OCI-M1 (cell line): ENCODE measurements at regions not wholly inside any gene's neighbourhood (a gene's known extent, or its start where the extent isn't known, plus 50 kb on each side); places are given as distances from the start of the nearest gene placed in this dataset.

ENCODE experiments used
- DNase-seq: peaks from one replicate; lab custom pipeline; 2025; lab: John Stamatoyannopoulos, UW

DNA sequence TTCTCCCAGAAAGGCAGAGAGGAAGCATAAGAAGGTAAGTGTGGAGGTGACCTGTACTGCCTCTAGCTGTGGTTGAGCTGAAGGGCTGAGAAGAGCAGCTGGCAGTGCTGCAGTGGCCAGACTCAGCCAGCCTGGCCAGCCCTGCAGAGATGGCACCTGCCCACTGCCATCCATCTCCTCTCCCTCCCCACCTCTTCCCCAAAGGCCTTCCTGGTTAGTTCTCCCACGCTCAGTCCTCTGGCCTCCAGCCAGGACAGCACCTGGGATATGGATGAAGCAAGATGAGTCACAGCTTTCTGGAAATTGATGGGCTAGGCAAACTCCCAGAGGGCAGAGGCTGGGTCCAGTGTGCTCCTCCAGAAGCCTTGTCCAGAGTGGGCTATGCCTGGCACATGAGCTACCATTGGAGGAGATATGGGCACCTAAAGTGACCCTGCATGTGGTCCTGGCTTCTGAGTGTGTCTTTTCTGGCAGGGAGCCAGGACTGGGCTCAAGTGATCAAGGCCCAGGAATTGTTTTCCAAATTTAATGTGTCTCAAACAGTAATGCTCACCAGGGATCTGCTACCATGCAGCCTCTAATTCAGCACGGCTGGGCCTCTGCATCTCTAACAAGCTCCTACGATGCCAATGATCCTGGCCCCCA, 81.0 kb upstream of the CACUL1 start:
- DNase-seq = no peak

DNA sequence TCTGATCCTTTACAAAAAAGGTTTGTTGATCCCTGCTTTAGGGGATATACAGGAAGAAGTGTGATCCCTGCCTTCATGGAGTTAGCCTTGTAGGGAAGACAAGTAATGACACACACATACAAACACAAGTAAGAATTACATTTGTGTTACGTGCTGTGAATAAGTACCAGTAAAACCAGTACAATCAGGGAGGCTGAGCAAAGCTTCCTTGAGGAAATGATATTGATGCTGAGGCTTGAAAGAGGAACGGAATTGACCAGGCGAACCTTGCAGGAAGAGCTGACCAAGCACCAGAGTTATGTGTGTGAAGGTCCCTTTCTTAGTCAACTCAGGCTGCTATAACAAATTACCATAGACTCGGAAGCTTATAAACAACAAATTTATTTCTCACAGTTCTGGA, 83.6 kb upstream of the CACUL1 start:
- no peak for DNase-seq

DNA sequence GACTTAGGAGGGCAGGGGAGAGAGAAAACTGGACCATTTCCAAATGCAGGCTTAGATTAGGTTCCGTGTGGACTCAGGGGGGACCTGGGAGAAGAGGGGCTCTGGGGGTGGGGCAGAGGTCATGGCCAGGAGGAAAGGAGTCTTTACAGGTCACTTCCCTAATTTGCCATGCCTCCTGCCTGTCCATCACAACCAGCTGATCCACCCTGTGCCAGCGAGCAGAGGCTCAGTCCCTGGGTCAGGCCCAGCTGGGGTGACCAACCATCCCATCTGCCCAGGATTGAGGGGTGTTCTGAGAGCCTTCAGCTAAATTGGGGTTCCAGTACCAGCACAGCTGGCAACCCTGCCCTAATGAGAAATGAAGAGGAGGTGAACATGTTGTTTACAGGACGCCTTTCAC, 84.6 kb upstream of the CACUL1 start:
- no peak for DNase-seq

DNA sequence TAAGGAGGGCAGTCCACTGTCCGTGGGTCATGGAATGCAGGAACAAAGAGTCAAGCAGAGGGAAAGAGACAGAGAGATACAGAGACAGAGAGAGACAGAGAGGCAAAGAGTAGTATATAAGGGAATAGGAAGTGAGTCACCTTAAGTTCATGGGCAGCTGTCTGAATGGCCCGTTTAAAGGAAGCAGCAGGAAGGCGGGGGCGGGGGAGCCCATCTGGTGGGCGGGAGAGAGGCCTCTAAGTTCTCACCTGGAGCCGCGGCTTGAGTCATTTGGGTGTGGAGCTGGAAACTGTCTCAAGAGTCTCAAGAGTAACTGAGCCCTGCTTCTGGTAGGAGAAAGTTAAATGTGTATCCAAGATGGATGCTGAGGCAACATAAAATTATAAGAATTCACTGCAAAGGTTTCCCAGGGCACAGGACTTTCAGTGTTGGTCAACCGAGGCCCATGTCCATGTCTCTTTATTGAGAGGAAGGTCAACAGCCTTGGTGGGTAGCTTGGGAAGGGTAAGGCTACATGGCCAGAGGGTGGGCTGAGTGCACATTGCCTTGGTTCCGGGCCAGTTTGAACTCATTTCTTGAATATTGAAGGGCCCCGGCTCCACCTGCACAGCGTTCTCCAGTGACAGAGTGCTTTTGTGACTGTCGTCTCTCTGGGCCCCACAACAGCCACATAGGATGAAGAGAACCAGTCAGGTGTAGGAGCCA, 85.5 kb upstream of the CACUL1 start:
- DNase-seq = no peak

DNA sequence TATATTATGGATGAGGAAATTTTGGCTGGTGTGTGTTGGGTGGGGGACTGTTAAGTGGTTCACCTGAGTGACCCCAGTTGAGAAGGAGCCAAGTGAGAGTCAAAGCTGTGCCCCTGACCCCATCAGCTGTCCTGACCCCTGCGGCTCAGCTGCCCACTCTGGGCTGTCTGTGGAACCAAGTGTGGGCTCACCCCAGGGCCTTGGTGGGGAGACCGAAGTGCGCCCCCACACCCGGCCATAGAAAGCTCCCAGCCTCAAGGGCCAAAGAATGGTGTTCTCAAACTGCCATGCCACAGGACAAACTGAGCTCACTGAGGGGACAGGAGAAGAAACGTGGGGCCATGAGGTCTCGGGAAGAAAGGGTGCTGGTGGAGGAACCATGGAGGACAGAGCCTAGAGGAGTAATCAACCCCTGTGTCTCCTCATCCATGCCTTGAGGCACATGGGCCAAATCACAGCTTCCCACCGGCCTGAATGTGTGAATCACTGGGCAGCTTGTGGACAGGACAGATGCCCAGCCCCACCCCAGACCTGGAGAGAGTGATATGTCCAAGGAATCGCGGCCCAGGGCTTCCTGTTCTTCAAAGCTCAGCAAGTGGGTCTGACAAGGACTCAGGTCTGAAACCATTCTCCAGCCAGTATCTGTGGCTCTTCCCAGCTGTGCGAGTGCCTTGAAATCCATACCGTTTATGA, 86.2 kb upstream of the CACUL1 start:
- no peak for DNase-seq

DNA sequence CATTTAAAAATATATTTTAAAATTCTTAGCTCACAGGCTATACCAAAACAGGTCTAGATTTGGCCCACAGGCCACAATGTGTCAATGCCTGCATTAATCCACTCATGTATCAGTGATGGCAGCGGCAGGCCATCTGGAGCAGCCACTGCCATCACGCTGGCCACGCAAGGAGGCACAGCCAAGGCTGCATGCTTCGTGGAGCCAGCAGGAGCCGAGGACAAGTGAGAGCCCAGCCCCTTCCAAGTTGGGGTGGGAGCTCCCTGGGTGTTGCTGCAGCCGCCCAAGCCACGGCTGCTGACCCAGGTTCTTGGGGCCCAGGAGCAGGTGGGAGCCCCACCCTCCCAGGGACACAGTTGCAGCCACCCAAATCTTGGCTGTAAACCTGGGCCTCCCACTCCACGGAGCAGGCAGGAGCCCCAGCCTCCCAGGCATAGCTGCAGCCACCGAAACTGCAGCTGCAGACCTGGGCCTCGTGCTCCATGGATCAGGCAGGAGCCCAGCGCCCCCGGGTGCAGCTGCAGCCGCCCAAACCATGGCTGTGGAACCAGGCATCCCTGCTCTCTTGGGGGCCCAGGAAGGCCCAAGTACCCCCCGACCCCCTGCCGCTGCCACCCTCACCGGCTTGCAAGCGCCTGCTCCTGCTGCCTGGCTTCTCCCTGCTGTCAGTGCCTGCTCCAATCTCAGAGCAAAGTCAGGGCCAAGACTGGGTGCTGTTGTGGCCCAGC, 87.3 kb upstream of the CACUL1 start:
- DNase-seq = no peak

DNA sequence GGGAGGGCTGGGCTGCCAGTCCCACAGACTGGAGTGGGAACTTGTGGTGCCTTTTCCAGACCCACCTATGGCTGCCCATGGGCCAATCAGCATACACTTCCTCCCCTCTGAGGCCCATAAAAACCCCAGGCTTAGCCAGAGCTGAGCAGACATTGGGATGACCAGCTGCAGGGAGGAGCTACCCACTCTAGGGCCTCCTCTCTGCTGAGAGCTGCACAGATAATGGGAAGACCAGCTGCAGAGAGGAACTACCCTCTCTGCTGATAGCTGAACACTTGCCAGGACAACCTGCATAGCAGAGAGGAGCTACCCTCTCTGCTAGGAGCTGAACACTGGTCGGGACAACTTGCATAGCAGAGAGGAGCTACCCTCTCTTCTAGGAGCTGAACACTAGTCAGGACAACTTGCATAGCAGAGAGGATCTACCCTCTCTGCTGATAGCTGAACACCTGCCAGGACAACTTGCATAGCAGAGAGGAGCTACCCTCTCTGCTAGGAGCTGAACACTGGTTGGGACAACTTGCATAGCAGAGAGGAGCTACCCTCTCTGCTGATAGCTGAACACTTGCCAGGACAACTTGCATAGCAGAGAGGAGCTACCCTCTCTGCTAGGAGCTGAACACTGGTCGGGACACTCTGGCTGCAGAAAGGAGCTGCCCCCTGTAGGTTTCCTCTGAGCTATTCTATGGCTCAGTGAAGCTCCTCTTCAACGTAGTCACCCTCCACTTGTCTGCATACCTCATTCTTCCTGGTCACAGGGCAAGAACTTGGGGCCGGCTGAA, 88.3 kb upstream of the CACUL1 start:
- DNase-seq = peak; percentile 7

DNA sequence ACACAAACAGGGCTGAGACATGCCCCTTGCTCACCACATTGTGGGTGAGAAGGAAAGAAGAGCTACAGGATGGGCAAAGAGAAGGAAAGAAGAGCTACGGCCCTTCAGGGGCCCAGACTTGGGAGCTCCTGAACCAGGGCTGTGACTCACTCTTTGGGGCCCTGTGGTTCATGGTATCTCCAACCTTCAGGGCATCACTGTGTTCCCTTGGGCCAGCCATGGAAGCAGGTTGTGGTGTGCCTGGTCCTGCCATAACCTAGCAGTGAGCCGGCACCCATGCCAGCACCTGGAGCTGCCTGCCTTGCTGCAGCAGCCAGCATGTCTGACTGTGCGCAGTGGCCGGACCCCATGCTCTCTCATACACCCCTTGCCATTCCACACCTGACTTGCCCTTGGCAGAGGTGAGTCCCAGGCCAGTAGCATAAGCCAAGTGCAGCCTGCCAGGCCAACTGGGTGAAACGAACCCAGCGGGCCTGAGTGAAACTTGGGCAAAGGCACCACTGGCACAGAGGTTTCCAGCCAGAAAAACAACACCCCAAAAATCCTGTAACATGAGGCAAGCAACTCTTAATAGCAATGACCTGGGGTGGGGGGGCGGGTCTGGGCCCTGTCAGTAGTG, 89.0 kb upstream of the CACUL1 start:
- no peak for DNase-seq

DNA sequence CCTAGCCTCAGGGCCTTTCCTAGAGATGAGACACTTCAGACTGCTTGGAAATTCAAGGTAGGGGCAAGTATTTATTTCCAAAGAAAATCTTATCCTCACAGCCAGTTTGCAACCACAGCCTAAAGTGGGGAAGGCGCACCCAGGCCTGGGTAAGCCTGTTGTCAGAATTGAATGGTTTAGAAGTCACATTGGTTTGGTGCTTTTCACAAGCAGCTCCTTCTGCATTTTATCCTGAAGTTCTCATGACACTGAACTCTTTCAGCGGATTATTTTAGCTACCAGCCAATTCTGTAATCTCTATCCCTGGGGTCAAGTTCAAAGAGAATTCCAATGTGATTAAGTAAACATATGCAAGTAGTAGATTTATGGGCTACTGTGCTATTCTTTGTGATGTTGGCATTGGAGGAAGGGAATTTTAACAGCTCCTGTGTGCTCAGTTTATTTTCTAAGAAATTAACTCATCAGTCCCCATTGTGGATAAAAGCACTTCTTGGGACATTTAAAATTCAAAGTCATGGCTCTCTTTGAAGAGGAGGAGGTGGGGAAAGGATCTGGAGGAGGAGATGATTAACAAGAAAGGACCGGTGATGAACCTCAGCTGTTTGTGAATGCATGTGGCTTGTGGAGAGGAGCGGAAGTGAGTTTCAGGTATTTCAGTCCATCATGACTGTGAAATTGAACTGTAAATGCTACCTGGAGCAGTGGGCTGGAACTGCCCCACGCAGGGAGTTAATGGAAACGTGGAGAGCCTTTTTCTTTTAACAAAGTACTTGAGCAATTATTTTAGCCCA, 90.2 kb upstream of the CACUL1 start:
- DNase-seq = no peak

DNA sequence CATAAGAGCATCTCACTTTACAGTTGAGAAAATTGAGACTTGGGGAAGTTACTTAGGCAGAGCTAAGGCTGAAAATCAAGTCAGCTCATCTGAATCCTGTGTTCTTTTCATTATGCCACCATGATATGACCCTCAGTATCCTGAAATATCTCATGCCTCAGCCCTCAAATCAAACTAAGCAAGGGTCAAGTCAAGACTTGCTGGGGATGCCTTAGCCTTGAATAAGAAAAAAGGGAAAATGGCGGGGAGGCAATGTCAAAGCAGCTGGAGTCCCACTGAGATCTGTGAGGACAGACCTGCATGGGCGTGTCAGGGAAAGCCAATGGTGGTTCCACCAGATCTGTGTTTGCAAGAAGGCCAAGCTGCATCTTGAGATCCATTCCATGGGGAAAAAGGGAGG, 91.0 kb upstream of the CACUL1 start:
- DNase-seq = no peak

DNA sequence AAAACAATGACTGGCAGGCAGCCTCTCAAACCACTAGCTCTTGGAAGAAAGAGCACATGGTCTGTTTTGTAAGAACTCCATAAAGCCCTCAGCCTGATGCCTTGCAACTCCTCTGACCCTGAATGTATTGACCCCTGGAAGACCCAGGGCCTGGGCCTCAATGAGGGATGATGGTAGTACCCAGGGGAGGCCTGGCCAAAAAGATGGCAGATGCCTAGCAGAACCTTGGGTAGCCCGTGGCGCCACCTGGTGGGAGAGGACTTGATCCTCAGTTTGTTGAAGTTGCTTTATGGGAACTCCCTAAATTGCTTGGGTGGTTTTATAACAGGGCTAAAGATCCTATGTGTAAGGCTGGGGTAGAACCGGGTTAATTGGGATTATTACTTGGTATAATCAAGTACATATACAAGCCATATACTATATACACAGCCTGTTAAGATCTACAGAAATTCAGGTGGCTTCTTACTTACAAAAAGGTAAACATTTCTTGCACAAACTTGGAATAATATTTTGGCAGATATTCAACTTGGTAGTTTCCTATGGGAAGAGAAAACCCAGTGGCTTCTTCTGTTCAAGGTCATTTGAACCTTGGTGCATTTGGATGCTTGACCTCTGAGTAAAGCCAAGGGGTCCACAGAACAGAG, 95.8 kb upstream of the CACUL1 start:
- DNase-seq = peak; percentile 83

DNA sequence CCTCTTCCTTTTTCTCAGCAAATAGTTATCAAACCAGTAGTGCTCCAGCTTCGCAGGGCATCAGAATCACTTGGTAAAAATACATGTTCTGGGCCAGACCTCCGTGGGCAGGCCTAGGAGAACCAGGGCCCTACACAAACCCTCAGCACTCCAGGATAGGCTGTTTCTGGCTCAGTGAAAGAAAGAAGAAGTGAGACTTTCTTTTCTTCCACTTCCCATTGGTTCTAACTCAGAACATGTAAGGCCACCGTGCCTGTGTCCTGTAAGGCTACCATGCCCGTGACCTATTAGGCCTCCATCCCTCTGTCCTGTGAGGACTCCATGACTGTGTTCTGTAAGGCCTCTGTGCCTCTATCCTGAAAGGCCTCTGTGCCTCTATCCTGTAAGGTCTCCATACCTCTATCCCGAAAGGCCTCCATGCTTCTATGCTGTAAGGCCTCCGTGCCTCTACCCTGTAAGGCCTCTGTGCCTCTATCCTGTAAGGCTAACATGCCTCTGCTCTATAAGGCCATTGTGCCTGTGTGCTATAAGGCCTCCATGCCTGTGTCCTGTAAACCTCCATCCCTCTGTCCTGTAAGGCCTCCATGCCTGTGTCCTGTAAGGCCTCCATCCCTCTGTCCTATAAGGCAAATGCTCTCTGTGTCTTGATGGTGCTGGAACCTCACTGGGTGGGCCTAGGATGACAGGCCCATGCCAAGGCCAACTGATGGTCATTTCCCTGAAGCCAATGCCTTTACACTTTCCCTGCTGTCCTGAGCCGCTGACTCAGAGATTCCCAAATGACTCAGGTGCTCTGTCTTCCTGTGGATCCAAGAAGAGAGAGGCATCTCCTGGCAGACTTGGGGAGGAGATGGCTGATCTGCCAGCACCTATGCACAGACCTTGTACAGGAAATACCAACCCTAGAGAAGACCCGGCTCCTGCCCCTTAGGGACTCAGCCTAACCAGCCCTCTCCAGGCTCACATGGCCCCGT, 96.6 kb upstream of the CACUL1 start:
- DNase-seq = no peak

DNA sequence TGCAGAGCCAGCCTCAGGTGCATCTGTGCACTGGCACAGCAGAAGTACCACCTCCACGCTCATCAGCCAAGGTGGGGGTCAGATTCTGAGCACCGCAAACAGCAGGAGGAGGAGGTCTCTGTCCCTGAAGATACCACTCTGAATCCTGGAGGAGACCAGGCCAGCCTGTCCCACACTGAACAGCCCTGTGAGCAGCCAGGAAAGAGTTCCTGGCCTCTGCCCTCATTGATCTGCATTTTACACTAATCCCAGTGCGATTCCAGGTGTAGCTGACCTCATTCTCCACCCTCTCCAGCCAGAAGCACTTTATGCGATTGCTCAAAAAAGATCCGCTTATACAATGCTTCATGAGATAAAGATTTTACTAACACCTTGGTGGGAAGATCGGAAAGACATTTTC, 99.1 kb upstream of the CACUL1 start:
- no peak for DNase-seq

DNA sequence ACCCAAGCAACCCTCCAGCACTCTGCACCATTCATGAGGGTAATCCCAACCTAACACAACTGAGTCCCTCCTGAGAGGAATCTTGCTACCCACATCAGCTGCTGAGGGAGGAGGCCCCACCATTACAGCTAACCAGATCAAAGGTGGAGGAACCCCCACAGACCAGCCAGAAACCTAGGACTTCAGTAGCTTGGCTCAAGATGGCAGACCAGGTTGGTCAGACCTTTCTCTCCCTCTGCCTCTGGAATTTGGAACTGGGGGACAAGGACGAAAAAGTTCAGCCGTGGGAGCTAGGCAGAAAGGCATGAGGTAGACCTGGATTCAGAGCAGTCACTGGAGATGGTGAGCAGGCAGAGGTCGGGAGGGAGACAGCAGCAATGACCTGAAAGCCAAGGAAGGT, 101.3 kb upstream of the CACUL1 start:
- DNase-seq = no peak

DNA sequence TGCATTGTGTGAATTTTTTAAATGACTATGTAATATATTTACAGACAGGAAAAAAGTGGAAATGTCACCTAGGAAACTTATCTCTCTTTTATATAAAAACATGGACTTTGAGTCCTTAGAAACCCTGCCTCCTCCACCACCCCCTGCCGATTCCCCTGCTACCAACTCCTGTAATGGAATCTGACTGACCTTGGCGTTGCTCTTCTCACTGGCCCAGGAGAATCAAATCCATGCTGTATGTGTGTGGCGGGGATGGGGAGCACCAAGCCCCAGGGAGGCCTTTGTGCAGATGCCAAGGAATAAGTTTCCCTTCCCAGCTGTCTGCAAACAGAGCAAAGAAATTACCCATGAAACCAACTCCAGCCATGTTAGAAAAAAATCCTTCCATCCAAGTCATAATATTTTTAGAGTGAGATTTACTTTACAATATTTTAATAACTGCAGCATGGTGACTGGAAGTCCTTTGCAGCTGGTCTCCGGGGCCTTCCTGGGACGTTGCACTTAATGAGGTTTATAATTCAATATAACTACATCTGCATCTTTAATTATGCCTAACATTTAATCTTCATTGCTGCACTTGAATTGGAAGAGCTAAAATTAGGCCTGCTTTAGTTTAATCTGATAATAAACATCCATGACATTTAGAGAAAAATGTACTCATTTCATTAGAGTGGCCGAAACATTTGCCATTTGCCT, 111.4 kb upstream of the CACUL1 start:
- DNase-seq = no peak

DNA sequence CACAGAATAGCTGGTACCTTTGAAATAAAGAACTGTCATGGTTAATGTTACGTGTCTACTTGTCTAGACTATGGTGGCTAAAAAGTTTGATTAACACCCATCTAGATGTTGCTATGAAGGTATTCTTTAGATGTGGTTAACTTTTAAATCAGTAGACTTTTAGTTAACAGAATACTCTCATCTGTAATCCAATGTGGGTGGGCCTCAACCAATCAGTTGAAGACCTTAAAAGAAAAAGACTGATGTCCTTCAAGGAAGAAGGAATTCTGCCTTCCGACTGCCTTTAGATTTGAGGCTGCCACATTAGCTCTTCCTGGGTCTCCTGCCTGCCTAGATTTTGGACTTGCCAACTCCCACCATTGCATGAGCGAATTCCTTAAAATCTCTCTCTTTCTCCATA, 113.0 kb upstream of the CACUL1 start:
- no peak for DNase-seq

DNA sequence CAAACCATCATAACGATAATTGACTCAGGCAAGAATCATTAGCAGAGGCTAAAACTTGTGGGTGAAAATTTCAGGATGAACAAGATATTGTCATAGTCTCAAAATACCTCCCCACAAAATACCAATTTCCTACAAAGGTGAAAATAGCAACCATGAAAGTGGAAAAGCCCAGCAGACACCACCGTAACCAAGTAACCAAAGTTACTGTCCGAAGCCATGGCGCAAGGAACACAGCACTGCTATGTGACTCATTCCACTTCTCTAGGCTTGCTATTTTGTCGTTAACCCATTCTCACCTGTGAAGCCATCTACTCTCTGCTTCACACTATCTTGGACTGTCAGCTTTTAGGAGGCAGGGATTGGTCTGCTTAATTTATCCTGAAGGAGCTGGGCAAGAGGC, 113.8 kb upstream of the CACUL1 start:
- no peak for DNase-seq

DNA sequence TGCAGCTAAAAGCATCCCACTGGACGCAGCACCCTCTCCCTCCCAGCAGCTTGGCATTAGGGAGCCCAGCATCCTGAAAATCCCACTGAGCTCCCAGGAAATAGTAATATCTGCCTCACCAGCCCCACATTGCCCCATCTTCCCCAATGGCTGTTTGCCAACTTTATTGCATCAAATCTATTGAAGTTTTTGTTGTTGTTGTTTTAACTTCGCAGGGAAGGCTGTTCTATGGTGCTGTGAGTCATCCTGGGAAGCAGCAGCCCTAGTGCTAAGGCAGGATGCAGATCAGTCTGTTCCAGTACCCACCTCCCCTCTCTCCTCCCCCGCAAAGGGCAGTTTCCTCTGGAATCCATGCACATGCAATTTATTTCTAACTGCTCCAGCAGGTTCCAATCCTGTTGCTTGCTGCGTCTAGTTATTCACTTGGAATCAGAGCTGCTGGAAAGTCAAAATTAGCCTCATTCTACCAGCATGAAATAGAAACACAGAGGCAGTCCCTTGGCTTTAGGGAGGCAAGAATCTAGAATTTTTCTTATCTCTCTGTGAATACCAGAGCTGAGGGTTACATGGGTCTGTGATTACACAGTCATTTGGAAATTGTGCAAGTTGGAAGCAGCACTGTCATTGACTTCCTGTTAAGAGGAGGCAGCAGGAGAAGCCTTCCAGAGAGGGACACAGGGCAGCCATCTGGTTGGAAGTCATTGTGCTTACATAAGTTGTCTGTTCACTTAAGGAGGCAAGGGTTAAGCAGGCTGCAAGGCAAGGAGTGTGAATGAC, 115.9 kb upstream of the CACUL1 start:
- peak; percentile 59 for DNase-seq
